GM12864 (cell line): ENCODE measurements at regions not wholly inside any gene's neighbourhood (a gene's known extent, or its start where the extent isn't known, plus 50 kb on each side); places are given as distances from the start of the nearest gene placed in this dataset.

Source experiments
- DNase-seq: peaks from one replicate; pipeline ENCODE4 v3.0.0-alpha.2; 2011; ENCODE audit warnings: low read depth
- H3K4me3 ChIP-seq: 2 replicates; pipeline ENCODE4 v1.5.1; 2011; ENCODE audit warnings: mild to moderate bottlenecking, low read depth, low read length, control low read depth
- CTCF ChIP-seq: IDR thresholded peaks from 2 replicates; pipeline ENCODE4 v1.5.1; 2011; ENCODE audit warnings: low read depth, mild to moderate bottlenecking, moderate library complexity, low read length, control low read depth, inconsistent platforms; ENCODE audit errors: missing control alignments

DNA sequence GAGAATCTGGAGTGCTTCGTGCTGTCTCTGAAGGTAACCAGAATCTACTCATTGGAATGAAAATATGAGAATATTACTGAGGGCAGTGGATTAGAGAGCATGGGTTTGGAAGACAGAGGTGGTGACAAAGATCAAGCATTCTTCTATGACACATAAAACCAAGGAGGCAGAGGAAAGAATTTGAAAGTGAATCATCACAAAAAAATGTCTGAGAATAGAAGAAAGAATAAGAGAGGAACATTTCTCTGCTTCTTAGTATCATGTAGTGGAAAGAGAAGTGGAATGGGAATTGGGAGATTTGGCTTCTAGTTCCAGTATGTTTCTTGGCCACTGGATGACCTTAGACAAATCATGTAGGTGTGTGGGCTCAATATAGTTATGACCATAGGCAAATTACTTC lies 474.0 kb downstream of the TFAP2B start:
- TF ChIP-seq CTCF, result no peak
- DNase-seq, result no peak
- no peak overlapping the region for H3K4me3 ChIP-seq

DNA sequence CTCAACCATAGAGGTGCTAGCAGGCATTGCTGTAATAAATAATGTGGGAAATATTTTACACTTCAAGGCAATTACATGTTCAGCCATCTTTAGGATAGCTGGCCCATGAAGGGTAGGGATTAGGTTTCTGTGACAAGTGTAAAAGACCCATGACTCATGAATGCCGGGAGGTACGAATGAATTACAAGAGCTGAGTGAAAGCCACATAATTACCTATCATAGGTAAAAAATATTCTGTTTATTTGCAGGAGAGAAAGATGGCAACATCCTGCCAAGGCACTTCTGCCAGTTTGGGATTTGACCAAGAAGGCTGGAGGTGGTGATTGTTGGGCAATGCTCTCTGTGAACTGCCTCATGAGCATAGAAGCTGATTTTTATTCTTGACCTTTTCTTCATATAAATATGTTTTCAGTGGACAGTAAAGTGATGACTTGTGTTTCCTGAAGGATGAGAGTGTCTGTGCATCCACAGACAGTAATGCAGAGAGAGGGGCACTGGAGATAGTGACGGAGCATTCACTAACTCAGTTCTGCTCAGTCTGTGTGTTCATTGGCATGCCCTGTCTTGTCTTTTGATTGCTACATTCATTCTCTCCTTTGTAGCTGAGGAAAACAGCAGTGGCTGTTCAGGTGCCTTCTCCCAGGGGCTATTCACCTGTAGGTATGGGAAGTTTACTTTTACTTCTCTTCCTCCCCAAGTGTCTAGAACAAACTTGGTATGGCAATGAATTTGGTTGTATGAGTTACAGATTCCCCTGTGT lies 481.1 kb downstream of the TFAP2B start:
- no peak overlapping the region for H3K4me3 ChIP-seq
- DNase-seq, result no peak
- no peak for TF ChIP-seq CTCF

- no peak overlapping the region for H3K4me3 ChIP-seq
- no peak for TF ChIP-seq CTCF
- no peak for DNase-seq
Measured at GRCh38 chr6:51300510-51300909, 481.8 kb downstream of the TFAP2B start.

DNA sequence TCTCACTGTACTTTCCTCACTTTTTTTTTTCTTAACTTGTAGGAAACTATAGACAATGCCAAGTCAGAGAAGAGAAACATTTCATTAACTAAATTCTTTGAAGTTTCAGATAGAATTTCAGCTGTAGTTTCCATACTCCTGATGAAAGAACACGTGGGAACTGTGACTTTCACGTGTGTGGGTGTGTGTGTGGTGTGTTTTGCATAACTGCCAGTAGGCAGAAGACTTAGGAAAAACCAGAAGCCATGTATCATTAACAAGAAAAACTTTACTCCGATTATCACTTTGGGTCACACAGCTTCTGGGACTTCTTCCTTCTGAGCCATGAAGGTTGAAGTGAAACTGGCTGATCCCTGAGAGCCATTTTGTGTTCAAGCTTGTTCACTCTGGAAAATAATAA lies 483.3 kb downstream of the TFAP2B start:
- no peak for TF ChIP-seq CTCF
- no peak for DNase-seq
- H3K4me3 ChIP-seq, result no peak overlapping the region

- no peak overlapping the region for H3K4me3 ChIP-seq
- no peak for DNase-seq
- TF ChIP-seq CTCF, result no peak
Measured at GRCh38 chr6:51302431-51302830, 483.8 kb downstream of the TFAP2B start.

DNA sequence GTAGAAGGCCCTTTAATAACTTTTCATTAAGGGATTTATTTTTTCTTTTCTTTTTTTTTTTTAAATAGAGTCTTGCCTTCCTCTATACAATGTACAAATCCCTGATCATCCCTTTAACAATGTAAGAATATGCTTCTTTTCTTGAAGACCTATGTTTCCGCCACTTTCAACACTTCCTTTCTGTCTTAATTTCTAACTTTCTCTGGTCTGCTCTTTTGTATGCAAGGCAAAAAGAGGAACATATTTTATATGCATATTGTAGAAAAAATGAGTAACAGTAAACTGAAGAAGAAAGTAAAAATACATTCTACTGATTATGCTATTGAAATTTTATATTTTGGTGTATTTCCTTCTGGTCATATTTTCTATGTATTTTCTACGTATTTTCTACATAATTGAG lies 484.7 kb downstream of the TFAP2B start:
- DNase-seq, result no peak
- H3K4me3 ChIP-seq, result no peak overlapping the region
- no peak for TF ChIP-seq CTCF

GRCh38 chr6:51314965-51315364 lies 496.3 kb downstream of the TFAP2B start:
- no peak for DNase-seq
- TF ChIP-seq CTCF, result no peak
- no peak overlapping the region for H3K4me3 ChIP-seq
